NCI-H2107 treated with DMSO at 0.1 percent for 48 hours (cell line): ENCODE measurements at regions not wholly inside any gene's neighbourhood (a gene's known extent, or its start where the extent isn't known, plus 50 kb on each side); places are given as distances from the start of the nearest gene placed in this dataset.
"Not testable (repeated sequence)": the region's sequence is repeated elsewhere in the genome, so short reads cannot be mapped to it uniquely, and the experiment has no call there.

Source experiments
- DNase-seq: peaks from one replicate; lab custom pipeline; 2025; ENCODE audit not compliant: unreplicated experiment; lab: John Stamatoyannopoulos, UW

- DNase-seq = no peak
Measured at GRCh38 chr1:242738702-242739645, 214.5 kb upstream of the PLD5 start.

GRCh38 chr1:242736611-242737010 lies 212.1 kb upstream of the PLD5 start:
- no peak for DNase-seq

GRCh38 chr1:242735323-242735722 lies 210.8 kb upstream of the PLD5 start:
- DNase-seq = no peak

GRCh38 chr1:242731446-242731845 lies 206.9 kb upstream of the PLD5 start:
- no peak for DNase-seq

- no peak for DNase-seq
Measured at GRCh38 chr1:242728696-242729095, 204.2 kb upstream of the PLD5 start.

GRCh38 chr1:242723044-242723716 lies 198.7 kb upstream of the PLD5 start:
- DNase-seq = no peak

GRCh38 chr1:242718967-242719366 lies 194.5 kb upstream of the PLD5 start:
- no peak for DNase-seq

GRCh38 chr1:242712248-242712647 lies 187.8 kb upstream of the PLD5 start:
- no peak for DNase-seq

GRCh38 chr1:242710847-242711246 lies 186.3 kb upstream of the PLD5 start:
- DNase-seq = no peak

- no peak for DNase-seq
Measured at GRCh38 chr1:242710286-242710685, 185.8 kb upstream of the PLD5 start.

GRCh38 chr1:242703467-242703866 lies 179.0 kb upstream of the PLD5 start:
- no peak for DNase-seq

- no peak for DNase-seq
Measured at GRCh38 chr1:242692988-242693387, 168.5 kb upstream of the PLD5 start.

GRCh38 chr1:242691610-242691945 lies 167.1 kb upstream of the PLD5 start:
- no peak for DNase-seq

- no peak for DNase-seq
Measured at GRCh38 chr1:242690849-242691609, 166.5 kb upstream of the PLD5 start.

GRCh38 chr1:242689378-242689777 lies 164.9 kb upstream of the PLD5 start:
- DNase-seq = no peak

- DNase-seq = no peak
Measured at GRCh38 chr1:242674951-242675645, 150.6 kb upstream of the PLD5 start.

GRCh38 chr1:242673652-242674051 lies 149.2 kb upstream of the PLD5 start:
- no peak for DNase-seq

- DNase-seq = not testable (repeated sequence)
Measured at GRCh38 chr1:242673165-242673564, 148.7 kb upstream of the PLD5 start.

- no peak for DNase-seq
Measured at GRCh38 chr1:242670019-242670418, 145.5 kb upstream of the PLD5 start.

- no peak for DNase-seq
Measured at GRCh38 chr1:242662886-242663285, 138.4 kb upstream of the PLD5 start.

GRCh38 chr1:242653772-242654171 lies 129.3 kb upstream of the PLD5 start:
- DNase-seq = not testable (repeated sequence)
